Colonic mucosa (tissue), 4 donors: ENCODE measurements at regions not wholly inside any gene's neighbourhood (a gene's known extent, or its start where the extent isn't known, plus 50 kb on each side); places are given as distances from the start of the nearest gene placed in this dataset.
A peak's percentile ranks its signal among the peaks of the same experiment; 100 is the strongest.

ENCODE experiments used
- DNase-seq: peaks from one replicate; pipeline ENCODE4 v3.0.0-alpha.2; 2020
- H3K27ac ChIP-seq: fragments of 200-600 bp; one replicate; pipeline ENCODE4 v1.8.0; 2021
- H3K27me3 ChIP-seq: fragments of 200-600 bp; one replicate; pipeline ENCODE4 v1.8.0; 2021
- H3K36me3 ChIP-seq: fragments of 200-600 bp; one replicate; pipeline ENCODE4 v1.8.0; 2021
- H3K4me1 ChIP-seq: fragments of 200-600 bp; one replicate; pipeline ENCODE4 v1.8.0; 2021; ENCODE audit warnings: mild to moderate bottlenecking
- H3K4me3 ChIP-seq: fragments of 200-600 bp; one replicate; pipeline ENCODE4 v1.8.0; 2021
- H3K9ac ChIP-seq, 2 donors: one replicate each; pipeline ENCODE4 v1.7.0; 2013; ENCODE audit warnings: control low read depth in 2 of 2, low read depth in 2 of 2, low read length in 2 of 2
- H3K9me3 ChIP-seq: fragments of 200-600 bp; one replicate; pipeline ENCODE4 v1.8.0; 2021
- intact Hi-C: fragments of 100-400 bp; cut with DNase I; formaldehyde crosslinking; loops from one replicate; pipeline ENCODE4 v1.14.1; 2022
- TF ChIP-seq, protein P1 (sequence below): fragments of 200-600 bp; IDR thresholded peaks from one replicate; pipeline ENCODE4 v1.8.0; 2022; ENCODE audit warnings: antibody characterized with exemption, mild to moderate bottlenecking
- donor health status: healthy.
- donor health status: DM: no; HTN: no; CAD: no.
- donor health status: DM: no; HTN: no; CAD: no.

DNA sequence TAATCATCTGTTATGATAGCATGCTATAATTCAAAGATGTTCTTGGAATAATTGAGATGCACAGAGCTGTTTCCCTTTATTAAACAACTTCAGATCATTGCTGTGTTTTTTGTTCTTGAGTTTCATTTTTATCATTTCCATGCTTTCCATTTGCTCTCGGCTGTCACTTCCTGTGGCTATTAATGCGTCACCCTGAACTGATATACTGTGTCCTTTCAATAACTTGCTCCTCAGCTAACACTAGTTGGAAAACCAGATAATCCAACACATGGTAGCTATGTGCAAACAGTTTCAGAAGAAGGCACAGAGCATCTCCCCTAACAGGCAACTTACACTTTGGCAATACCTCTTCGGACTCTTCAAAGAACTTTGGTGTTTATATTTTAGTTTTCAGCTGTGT, 376.0 kb downstream of the GBA3 start:
- DNase-seq, result no peak
- no peaks in the 10 kb centered on the region for H3K9me3 ChIP-seq
- no peaks in the 10 kb centered on the region for H3K4me1 ChIP-seq
- H3K27me3 ChIP-seq, result no peaks in the 10 kb centered on the region
- no peak overlapping the region for H3K9ac ChIP-seq
- TF ChIP-seq, protein P1, sequence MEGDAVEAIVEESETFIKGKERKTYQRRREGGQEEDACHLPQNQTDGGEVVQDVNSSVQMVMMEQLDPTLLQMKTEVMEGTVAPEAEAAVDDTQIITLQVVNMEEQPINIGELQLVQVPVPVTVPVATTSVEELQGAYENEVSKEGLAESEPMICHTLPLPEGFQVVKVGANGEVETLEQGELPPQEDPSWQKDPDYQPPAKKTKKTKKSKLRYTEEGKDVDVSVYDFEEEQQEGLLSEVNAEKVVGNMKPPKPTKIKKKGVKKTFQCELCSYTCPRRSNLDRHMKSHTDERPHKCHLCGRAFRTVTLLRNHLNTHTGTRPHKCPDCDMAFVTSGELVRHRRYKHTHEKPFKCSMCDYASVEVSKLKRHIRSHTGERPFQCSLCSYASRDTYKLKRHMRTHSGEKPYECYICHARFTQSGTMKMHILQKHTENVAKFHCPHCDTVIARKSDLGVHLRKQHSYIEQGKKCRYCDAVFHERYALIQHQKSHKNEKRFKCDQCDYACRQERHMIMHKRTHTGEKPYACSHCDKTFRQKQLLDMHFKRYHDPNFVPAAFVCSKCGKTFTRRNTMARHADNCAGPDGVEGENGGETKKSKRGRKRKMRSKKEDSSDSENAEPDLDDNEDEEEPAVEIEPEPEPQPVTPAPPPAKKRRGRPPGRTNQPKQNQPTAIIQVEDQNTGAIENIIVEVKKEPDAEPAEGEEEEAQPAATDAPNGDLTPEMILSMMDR, result no peak
- no peak overlapping the region for H3K4me3 ChIP-seq
- intact Hi-C loops, result no loop called here
- H3K27ac ChIP-seq, result no peak overlapping the region
- no peaks in the 10 kb centered on the region for H3K36me3 ChIP-seq

DNA sequence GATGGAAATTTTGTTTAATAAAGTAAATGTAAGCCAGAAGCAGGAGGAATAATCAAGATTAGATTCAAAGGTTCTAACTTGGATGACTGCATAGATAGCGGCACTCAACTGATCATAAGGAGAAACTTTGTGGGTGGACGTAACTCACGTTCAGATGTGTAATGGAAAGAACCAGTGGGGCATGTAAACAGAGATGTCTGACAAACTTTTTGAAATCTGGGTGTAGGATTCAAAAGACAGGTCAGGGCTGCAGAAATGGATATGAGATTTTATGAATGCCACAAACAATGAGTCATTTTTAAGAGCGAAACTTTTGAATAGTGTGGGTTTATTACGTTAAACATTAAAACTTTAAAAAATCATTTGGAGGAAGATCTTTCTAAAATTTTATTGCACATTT, 375.6 kb downstream of the GBA3 start:
- no peak for DNase-seq
- no peak overlapping the region for H3K9ac ChIP-seq
- no peaks in the 10 kb centered on the region for H3K4me1 ChIP-seq
- TF ChIP-seq, protein P1, result no peak
- H3K4me3 ChIP-seq, result no peak overlapping the region
- intact Hi-C loops, result no loop called here
- H3K27ac ChIP-seq, result no peak overlapping the region
- no peaks in the 10 kb centered on the region for H3K36me3 ChIP-seq
- H3K27me3 ChIP-seq, result no peaks in the 10 kb centered on the region
- H3K9me3 ChIP-seq, result no peaks in the 10 kb centered on the region

DNA sequence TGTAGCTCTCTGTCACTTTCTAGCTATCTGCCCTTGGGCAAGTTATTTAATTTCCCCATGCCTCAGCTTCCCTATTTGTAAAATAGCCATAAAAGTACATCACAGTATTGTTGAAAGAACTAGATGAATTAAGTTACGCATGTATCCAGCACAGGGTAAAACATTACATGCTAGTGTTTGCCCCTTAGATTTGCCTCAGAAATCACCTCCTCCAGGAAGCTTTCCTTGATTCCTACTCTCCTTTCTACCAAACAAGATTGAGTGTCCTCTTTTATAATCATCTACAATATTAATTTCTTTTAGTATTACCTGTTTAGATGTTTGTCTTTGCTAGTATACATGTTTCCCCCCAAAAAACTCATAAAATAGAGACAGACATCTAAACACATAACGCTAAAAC, 369.5 kb downstream of the GBA3 start:
- TF ChIP-seq, protein P1, result no peak
- Histone ChIP-seq H3K27ac (no peak overlapping the region), H3K4me3 (no peak overlapping the region), H3K36me3 (no peaks in the 10 kb centered on the region), H3K9ac (no peak overlapping the region), H3K27me3 (no peaks in the 10 kb centered on the region), H3K4me1 (no peaks in the 10 kb centered on the region), H3K9me3 (no peaks in the 10 kb centered on the region)
- intact Hi-C loops, result no loop called here
- no peak for DNase-seq

DNA sequence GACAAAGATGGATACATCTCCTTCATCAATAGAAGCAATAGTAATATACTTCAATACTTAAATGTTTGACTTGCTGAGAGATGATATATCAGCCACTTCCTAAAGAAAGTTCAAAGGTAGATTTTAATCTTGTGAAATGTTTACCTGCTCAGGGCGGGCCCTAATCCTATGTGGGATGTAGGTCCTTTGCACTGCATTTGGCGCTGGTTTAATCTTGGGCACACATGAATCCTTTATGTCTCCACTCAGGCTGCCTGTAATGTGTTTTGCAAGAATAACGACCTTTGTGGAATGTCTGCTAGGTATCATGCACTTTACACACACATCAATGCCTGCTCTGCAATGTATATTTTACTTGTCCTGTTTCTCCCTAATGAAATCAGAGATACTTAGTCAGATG, 368.7 kb downstream of the GBA3 start:
- TF ChIP-seq, protein P1, result no peak
- Histone ChIP-seq H3K27me3 (no peaks in the 10 kb centered on the region), H3K4me1 (no peaks in the 10 kb centered on the region), H3K27ac (no peak overlapping the region), H3K9me3 (no peaks in the 10 kb centered on the region), H3K9ac (no peak overlapping the region), H3K4me3 (no peak overlapping the region), H3K36me3 (no peaks in the 10 kb centered on the region)
- intact Hi-C loops, result no loop called here
- peak; percentile 58 for DNase-seq

DNA sequence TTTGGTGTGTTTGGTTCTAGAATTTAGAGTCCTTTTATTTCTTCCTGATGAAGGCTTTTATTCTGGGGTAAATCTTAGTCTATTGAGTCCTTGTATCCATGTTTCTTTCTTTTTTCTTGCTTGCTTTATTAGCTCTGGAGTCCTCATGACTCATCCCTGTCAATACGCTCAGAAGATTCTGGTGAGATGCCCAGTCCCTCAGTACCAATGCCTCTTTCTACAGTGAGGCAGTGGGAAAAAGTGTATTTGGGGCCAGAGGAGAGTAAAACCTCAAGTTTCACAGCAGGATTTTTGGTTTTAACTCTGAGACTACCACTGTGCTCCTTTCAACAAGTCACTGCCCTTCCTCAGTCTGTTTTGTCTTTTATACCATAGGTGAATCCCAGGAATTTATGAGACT, 368.0 kb downstream of the GBA3 start:
- Histone ChIP-seq H3K9ac (no peak overlapping the region), H3K4me1 (no peaks in the 10 kb centered on the region), H3K36me3 (no peaks in the 10 kb centered on the region), H3K4me3 (no peak overlapping the region), H3K27me3 (no peaks in the 10 kb centered on the region), H3K9me3 (no peaks in the 10 kb centered on the region), H3K27ac (no peak overlapping the region)
- DNase-seq, result no peak
- TF ChIP-seq, protein P1, result no peak
- intact Hi-C loops, result no loop called here
